T-helper 2 cell treated with Interferon-gamma antibody and Interleukin-4, amounts not matched to agents 100 ng/mL and 5 ng/mL, for 36 hours (primary cell): ENCODE measurements at regions not wholly inside any gene's neighbourhood (a gene's known extent, or its start where the extent isn't known, plus 50 kb on each side); places are given as distances from the start of the nearest gene placed in this dataset.
"Not testable (repeated sequence)": the region's sequence is repeated elsewhere in the genome, so short reads cannot be mapped to it uniquely, and the experiment has no call there.

Experiments
- intact Hi-C: fragments of 100-400 bp; cut with micrococcal nuclease; formaldehyde crosslinking; loops from one replicate; pipeline ENCODE4 v1.15.1; 2023

GRCh38 chr22:27046086-27046485 is 388.7 kb downstream of the MIAT start:
- intact Hi-C loops: no loop called here

GRCh38 chr22:27046603-27047002 is 389.2 kb downstream of the MIAT start:
- intact Hi-C loops: no loop called here

GRCh38 chr22:27050771-27051170 is 393.4 kb downstream of the MIAT start:
- intact Hi-C loops: no loop called here

GRCh38 chr22:27051407-27051806 is 394.0 kb downstream of the MIAT start:
- intact Hi-C loops: no loop called here

GRCh38 chr22:27057717-27058116 is 400.3 kb downstream of the MIAT start:
- intact Hi-C loops: no loop called here

GRCh38 chr22:27060190-27060589 is 402.8 kb downstream of the MIAT start:
- intact Hi-C loops: no loop called here

- intact Hi-C loops: no loop called here
Measured at GRCh38 chr22:27062910-27063309, 405.5 kb downstream of the MIAT start.

GRCh38 chr22:27063406-27063805 is 406.0 kb downstream of the MIAT start:
- intact Hi-C loops: no loop called here

GRCh38 chr22:27063841-27064240 is 406.5 kb downstream of the MIAT start:
- intact Hi-C loops: no loop called here

- intact Hi-C loops: no loop called here
Measured at GRCh38 chr22:27064386-27064785, 407.0 kb downstream of the MIAT start.

- intact Hi-C loops: no loop called here
Measured at GRCh38 chr22:27065279-27065678, 407.9 kb downstream of the MIAT start.

GRCh38 chr22:27066856-27067255 is 409.5 kb downstream of the MIAT start:
- intact Hi-C loops: no loop called here

- intact Hi-C loops: no loop called here
Measured at GRCh38 chr22:27068121-27068520, 410.7 kb downstream of the MIAT start.

GRCh38 chr22:27070594-27070993 is 413.2 kb downstream of the MIAT start:
- intact Hi-C loops: no loop called here

- intact Hi-C loops: no loop called here
Measured at GRCh38 chr22:27073601-27074425, 416.4 kb downstream of the MIAT start.

GRCh38 chr22:27075028-27075678 is 417.8 kb downstream of the MIAT start:
- intact Hi-C loops: no loop called here

GRCh38 chr22:27075891-27076290 is 418.5 kb downstream of the MIAT start:
- intact Hi-C loops: no loop called here

GRCh38 chr22:27078064-27078463 is 420.7 kb downstream of the MIAT start:
- intact Hi-C loops: not testable (repeated sequence)

GRCh38 chr22:27080036-27080578 is 422.7 kb downstream of the MIAT start:
- intact Hi-C loops: no loop called here

- intact Hi-C loops: no loop called here
Measured at GRCh38 chr22:27080863-27081262, 423.5 kb downstream of the MIAT start.

GRCh38 chr22:27083610-27084009 is 426.2 kb downstream of the MIAT start:
- intact Hi-C loops: no loop called here

GRCh38 chr22:27084130-27084529 is 426.7 kb downstream of the MIAT start:
- intact Hi-C loops: no loop called here
